ENCODE measurements at regions not wholly inside any gene's neighbourhood (a gene's known extent, or its start where the extent isn't known, plus 50 kb on each side); places are given as distances from the start of the nearest gene placed in this dataset.

- TF ChIP-seq CTCF (IDR thresholded peaks at IDR 0.05) (no peak), POLR2A (IDR thresholded peaks at IDR 0.05) (no peak)
Observed at GRCh38 chr2:38500283-38500634, 102.5 kb downstream of the HNRNPLL start.
